ENCODE measurements at regions not wholly inside any gene's neighbourhood (a gene's known extent, or its start where the extent isn't known, plus 50 kb on each side); places are given as distances from the start of the nearest gene placed in this dataset.

GRCh38 chrX:27236681-27237080 is 226.5 kb downstream of the PPP4R3C start:
- no peak for TF ChIP-seq EZH2phosphoT487 (IDR thresholded peaks at IDR 0.05; ENCODE audit: insufficient read depth, low read depth)
- TF ChIP-seq EZH2 (IDR thresholded peaks at IDR 0.05; ENCODE audit: insufficient read depth, poor library complexity, severe bottlenecking): no peak

Data from GM23248 (cell line).